ENCODE measurements at regions not wholly inside any gene's neighbourhood (a gene's known extent, or its start where the extent isn't known, plus 50 kb on each side); places are given as distances from the start of the nearest gene placed in this dataset.
"Not testable (repeated sequence)": the region's sequence is repeated elsewhere in the genome, so short reads cannot be mapped to it uniquely, and the experiment has no call there.

GRCh38 chr5:97967292-97967691, 784.2 kb upstream of the RIOK2 start:
- DNase-seq, result no peak

GRCh38 chr5:97968346-97968745, 785.3 kb upstream of the RIOK2 start:
- no peak for DNase-seq

- no peak for DNase-seq
Observed at GRCh38 chr5:97979740-97980139, 793.7 kb upstream of the RGMB start.

- DNase-seq, result no peak
Observed at GRCh38 chr5:97980291-97980690, 793.2 kb upstream of the RGMB start.

- DNase-seq, result no peak
Observed at GRCh38 chr5:97986069-97986468, 787.4 kb upstream of the RGMB start.

- no peak for DNase-seq
Observed at GRCh38 chr5:97991236-97991635, 782.2 kb upstream of the RGMB start.

- DNase-seq, result no peak
Observed at GRCh38 chr5:97998941-97999340, 774.5 kb upstream of the RGMB start.

GRCh38 chr5:98004463-98004862, 769.0 kb upstream of the RGMB start:
- DNase-seq, result no peak

GRCh38 chr5:98016771-98017170, 756.7 kb upstream of the RGMB start:
- DNase-seq, result no peak

GRCh38 chr5:98030273-98030672, 743.2 kb upstream of the RGMB start:
- DNase-seq, result not testable (repeated sequence)

- not testable (repeated sequence) for DNase-seq
Observed at GRCh38 chr5:98031036-98031435, 742.4 kb upstream of the RGMB start.

- no peak for DNase-seq
Observed at GRCh38 chr5:98031496-98031895, 742.0 kb upstream of the RGMB start.

GRCh38 chr5:98031926-98032325, 741.5 kb upstream of the RGMB start:
- no peak for DNase-seq

GRCh38 chr5:98041661-98042060, 731.8 kb upstream of the RGMB start:
- DNase-seq, result no peak

GRCh38 chr5:98042521-98042920, 730.9 kb upstream of the RGMB start:
- no peak for DNase-seq

GRCh38 chr5:98042961-98043360, 730.5 kb upstream of the RGMB start:
- no peak for DNase-seq

- DNase-seq, result no peak
Observed at GRCh38 chr5:98050583-98050982, 722.9 kb upstream of the RGMB start.

GRCh38 chr5:98053170-98053569, 720.3 kb upstream of the RGMB start:
- DNase-seq, result no peak

GRCh38 chr5:98060148-98060547, 713.3 kb upstream of the RGMB start:
- no peak for DNase-seq

GRCh38 chr5:98064118-98064685, 709.3 kb upstream of the RGMB start:
- no peak for DNase-seq

- DNase-seq, result no peak
Observed at GRCh38 chr5:98065261-98065909, 708.1 kb upstream of the RGMB start.

- no peak for DNase-seq
Observed at GRCh38 chr5:98066910-98067309, 706.6 kb upstream of the RGMB start.

- no peak for DNase-seq
Observed at GRCh38 chr5:98069876-98070512, 703.5 kb upstream of the RGMB start.

GRCh38 chr5:98072921-98073320, 700.5 kb upstream of the RGMB start:
- no peak for DNase-seq

GRCh38 chr5:98076501-98076900, 697.0 kb upstream of the RGMB start:
- DNase-seq, result no peak
